BJ (cell line): ENCODE measurements at regions not wholly inside any gene's neighbourhood (a gene's known extent, or its start where the extent isn't known, plus 50 kb on each side); places are given as distances from the start of the nearest gene placed in this dataset.

Source experiments
- CTCF ChIA-PET: fragments of 350-600 bp; formaldehyde crosslinking; extraction: SDS; loops from one replicate; lab custom pipeline; 2021; ENCODE audit warnings: antibody characterized with exemption, inconsistent platforms; lab: Yijun Ruan, JAX
- POLR2A ChIA-PET: fragments of 300-600 bp; sonication (Branson Sonifier 250); formaldehyde crosslinking; extraction: SDS; loops from one replicate; lab custom pipeline; 2021; ENCODE audit warnings: antibody characterized with exemption; lab: Charles Lee
- DNase-seq: peaks from one replicate; pipeline ENCODE4 v3.0.0-alpha.2; 2011; ENCODE audit warnings: low read depth
- H3K27me3 ChIP-seq: 2 replicates; pipeline ENCODE4 v1.6.0; 2011; ENCODE audit warnings: low read length; ENCODE audit not compliant: control insufficient read depth, insufficient read depth
- H3K36me3 ChIP-seq: 2 replicates; pipeline ENCODE4 v1.5.1; 2011; ENCODE audit warnings: low read length; ENCODE audit not compliant: control insufficient read depth, insufficient read depth
- H3K4me3 ChIP-seq: 2 replicates; pipeline ENCODE4 v1.5.1; 2011; ENCODE audit warnings: low read depth, mild to moderate bottlenecking, control low read depth, low read length
- TF ChIP-seq, protein P1 (sequence below): IDR thresholded peaks from 2 replicates; pipeline ENCODE4 v1.5.1; 2011; ENCODE audit warnings: low read depth, mild to moderate bottlenecking, control low read depth, inconsistent platforms, low read length, moderate library complexity; ENCODE audit not compliant: insufficient read depth

DNA sequence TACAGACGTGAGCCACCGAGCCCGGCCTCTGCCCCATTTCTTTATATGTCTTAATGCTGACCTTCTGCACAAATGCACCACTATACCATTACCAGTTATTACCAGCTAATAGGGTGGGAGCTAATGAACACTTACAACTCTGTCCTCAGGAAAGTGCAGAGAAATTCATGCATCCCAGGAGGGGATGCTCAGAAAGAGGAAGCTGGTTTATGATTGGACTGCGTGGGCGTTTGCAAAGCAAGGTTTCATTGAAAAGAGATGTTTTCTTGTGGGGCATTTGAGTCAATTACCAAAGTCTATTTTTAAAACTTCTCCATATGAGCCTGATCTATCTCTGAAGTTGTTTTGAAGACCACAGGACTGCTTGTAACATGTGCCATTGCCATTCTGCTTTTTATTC is 417.7 kb upstream of the CELF2 start:
- no peak overlapping the region for H3K4me3 ChIP-seq
- TF ChIP-seq, protein P1, sequence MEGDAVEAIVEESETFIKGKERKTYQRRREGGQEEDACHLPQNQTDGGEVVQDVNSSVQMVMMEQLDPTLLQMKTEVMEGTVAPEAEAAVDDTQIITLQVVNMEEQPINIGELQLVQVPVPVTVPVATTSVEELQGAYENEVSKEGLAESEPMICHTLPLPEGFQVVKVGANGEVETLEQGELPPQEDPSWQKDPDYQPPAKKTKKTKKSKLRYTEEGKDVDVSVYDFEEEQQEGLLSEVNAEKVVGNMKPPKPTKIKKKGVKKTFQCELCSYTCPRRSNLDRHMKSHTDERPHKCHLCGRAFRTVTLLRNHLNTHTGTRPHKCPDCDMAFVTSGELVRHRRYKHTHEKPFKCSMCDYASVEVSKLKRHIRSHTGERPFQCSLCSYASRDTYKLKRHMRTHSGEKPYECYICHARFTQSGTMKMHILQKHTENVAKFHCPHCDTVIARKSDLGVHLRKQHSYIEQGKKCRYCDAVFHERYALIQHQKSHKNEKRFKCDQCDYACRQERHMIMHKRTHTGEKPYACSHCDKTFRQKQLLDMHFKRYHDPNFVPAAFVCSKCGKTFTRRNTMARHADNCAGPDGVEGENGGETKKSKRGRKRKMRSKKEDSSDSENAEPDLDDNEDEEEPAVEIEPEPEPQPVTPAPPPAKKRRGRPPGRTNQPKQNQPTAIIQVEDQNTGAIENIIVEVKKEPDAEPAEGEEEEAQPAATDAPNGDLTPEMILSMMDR: no peak
- no peaks in the 10 kb centered on the region for H3K27me3 ChIP-seq
- H3K36me3 ChIP-seq: no peaks in the 10 kb centered on the region
- CTCF ChIA-PET: no interaction called here
- POLR2A ChIA-PET: no interaction called here
- DNase-seq: no peak

DNA sequence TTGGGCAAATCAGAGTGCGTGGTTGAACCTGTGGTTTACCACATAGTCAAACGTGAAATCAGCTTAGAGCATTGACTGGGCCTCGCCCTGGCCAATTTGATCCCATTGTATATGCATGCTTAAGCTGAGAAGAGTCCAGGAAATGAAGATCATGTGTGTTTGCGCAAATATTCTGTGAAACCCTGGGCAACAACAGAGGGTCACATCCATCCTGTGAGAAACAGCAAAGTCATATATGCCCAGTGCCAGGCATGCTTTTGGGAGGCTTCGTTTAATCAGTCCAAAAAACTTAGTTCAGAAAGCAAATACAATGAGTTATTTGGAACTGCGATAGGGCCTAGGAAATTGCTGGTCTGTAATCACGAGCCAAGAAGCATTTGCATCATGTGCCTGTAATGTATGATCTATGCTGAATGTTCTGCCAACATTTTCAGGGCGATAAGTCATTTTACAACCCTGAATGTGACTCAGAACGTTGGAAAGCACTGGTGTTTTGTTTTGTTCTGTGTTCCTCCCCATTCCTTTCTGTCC is 412.1 kb upstream of the CELF2 start:
- Histone ChIP-seq H3K36me3 (no peaks in the 10 kb centered on the region), H3K27me3 (no peaks in the 10 kb centered on the region), H3K4me3 (no peak overlapping the region)
- peak; percentile 67 for DNase-seq
- POLR2A ChIA-PET: no interaction called here
- TF ChIP-seq, protein P1: no peak
- CTCF ChIA-PET: interaction anchor here (0.7 kb wide), 1 partner anchor 135 kb away, joined by 3 read pairs; no protein-coding TSS in a partner anchor

DNA sequence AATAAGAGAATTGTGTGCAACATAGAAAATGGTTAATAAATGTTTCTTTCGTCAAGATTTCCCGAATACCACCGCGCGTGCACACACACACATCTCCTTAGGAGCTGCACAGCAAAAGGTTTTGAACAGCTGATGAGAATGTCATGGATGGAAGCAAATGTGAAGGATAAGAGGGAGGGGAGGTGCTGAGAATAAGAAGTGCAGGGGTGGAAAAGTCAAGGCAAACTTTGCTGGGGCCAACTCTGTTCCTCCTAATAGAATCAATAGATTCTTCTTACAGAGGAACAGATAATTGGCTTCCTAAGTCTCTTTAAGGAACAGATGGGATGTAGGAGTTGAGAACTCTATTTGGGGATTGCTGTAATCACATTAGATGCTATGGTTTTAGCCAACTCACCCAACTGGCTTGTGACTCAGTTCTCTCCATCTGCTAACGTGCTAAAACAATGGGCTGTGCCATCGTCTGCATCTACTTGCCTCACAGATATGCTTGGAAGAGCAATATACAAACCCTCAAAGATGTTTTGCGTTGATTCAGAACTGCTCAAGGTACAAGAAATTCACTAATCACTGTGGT is 408.2 kb upstream of the CELF2 start:
- no peak for DNase-seq
- POLR2A ChIA-PET: no interaction called here
- CTCF ChIA-PET: interaction anchor here (0.6 kb wide), 1 partner anchor 605 kb away, joined by 5 read pairs; no protein-coding TSS in a partner anchor

DNA sequence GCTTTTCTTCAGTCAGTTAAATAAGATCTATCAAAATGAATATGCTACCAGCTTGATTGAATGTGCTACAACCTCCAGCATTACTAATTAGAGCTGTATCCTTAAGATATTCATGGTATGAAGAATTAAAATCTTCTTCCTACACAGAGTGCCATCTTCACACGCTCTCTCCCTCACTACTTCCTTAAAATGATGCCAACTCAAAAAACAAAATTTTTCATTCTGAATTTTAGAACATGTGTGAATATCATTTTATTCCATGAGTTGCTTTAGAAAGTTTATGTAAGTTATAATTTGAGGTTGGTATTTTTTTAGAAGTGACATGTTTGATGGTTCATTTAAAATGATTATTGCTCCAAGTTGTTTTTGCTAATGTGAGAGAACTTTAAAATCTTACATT is 407.5 kb upstream of the CELF2 start:
- no peak for DNase-seq
- Histone ChIP-seq H3K4me3 (no peak overlapping the region), H3K27me3 (no peaks in the 10 kb centered on the region), H3K36me3 (no peaks in the 10 kb centered on the region)
- CTCF ChIA-PET: no interaction called here
- TF ChIP-seq, protein P1: no peak
- POLR2A ChIA-PET: no interaction called here

More for the DNA sequence above, 408.2 kb upstream of the CELF2 start:
- H3K36me3 ChIP-seq: no peaks in the 10 kb centered on the region
- TF ChIP-seq, protein P1: no peak
- H3K27me3 ChIP-seq: no peaks in the 10 kb centered on the region
- no peak overlapping the region for H3K4me3 ChIP-seq

DNA sequence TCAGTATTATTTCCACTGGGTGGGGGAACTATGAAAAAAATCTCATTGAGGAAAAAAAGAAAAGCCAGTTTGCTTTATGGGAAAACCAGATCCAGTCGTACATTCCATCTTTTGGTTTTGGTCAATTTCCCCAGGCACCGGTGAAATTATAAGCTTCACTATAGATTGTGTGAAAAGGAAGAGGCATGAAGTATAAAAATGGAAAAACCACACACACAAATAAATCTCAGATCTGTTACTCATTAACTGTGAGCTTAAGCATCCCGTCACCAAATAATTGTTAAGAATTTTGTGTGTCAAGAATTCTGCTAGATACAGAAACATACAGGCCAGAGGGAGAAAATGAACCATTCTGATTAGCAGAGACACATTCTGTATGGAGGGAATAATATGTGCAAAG is 405.5 kb upstream of the CELF2 start:
- Histone ChIP-seq H3K27me3 (no peaks in the 10 kb centered on the region), H3K36me3 (no peaks in the 10 kb centered on the region), H3K4me3 (no peak overlapping the region)
- TF ChIP-seq, protein P1: no peak
- POLR2A ChIA-PET: no interaction called here
- no peak for DNase-seq
- CTCF ChIA-PET: no interaction called here
